MCF 10A (cell line): ENCODE measurements at regions not wholly inside any gene's neighbourhood (a gene's known extent, or its start where the extent isn't known, plus 50 kb on each side); places are given as distances from the start of the nearest gene placed in this dataset.

Source experiments
- BruUV-seq: library from RNA; stranded (reverse); fragments of 400-500 nt; replicated peaks from 2 replicates; lab custom pipeline; 2021; lab: Mats Ljungman, UMichigan
- CTCF ChIA-PET: fragments of 300-600 bp; sonication (Branson Sonifier 250); formaldehyde crosslinking; extraction: SDS; loops from one replicate; lab custom pipeline; 2021; ENCODE audit warnings: antibody characterized with exemption, inconsistent platforms; lab: Yijun Ruan, JAX
- POLR2A ChIA-PET: fragments of 300-600, 350-650 bp; sonication (Branson Sonifier 250); formaldehyde crosslinking; extraction: SDS; loops from one replicate; lab custom pipeline; 2020; ENCODE audit warnings: antibody characterized with exemption, inconsistent platforms; lab: Yijun Ruan, JAX
- DNase-seq: peaks from one replicate; pipeline ENCODE4 v3.0.0-alpha.2; 2018; ENCODE audit not compliant: unreplicated experiment
- H3K27ac Mint-ChIP-seq: one replicate; pipeline ENCODE4 v1.8.0; 2022; ENCODE audit warnings: mild to moderate bottlenecking, low read depth, mixed read lengths; ENCODE audit not compliant: unreplicated experiment
- H3K27me3 Mint-ChIP-seq: one replicate; pipeline ENCODE4 v1.8.0; 2022; ENCODE audit warnings: mixed read lengths; ENCODE audit not compliant: insufficient read depth, unreplicated experiment
- H3K36me3 Mint-ChIP-seq: one replicate; pipeline ENCODE4 v1.8.0; 2022; ENCODE audit warnings: mild to moderate bottlenecking, moderate library complexity, mixed read lengths; ENCODE audit not compliant: insufficient read depth, unreplicated experiment
- H3K4me1 Mint-ChIP-seq: one replicate; pipeline ENCODE4 v1.8.0; 2022; ENCODE audit warnings: mixed read lengths; ENCODE audit not compliant: insufficient read depth, unreplicated experiment
- H3K4me3 Mint-ChIP-seq: one replicate; pipeline ENCODE4 v1.8.0; 2022; ENCODE audit warnings: mild to moderate bottlenecking, moderate library complexity, mixed read lengths; ENCODE audit not compliant: unreplicated experiment
- H3K9me3 Mint-ChIP-seq: one replicate; pipeline ENCODE4 v1.8.0; 2022; ENCODE audit warnings: mixed read lengths; ENCODE audit not compliant: unreplicated experiment
- CTCF ChIP-seq: fragments of 200-600 bp; IDR thresholded peaks from one replicate; pipeline ENCODE4 v1.8.0; 2022; ENCODE audit warnings: antibody characterized with exemption, mild to moderate bottlenecking; ENCODE audit not compliant: unreplicated experiment
- intact Hi-C: fragments of 100-400 bp; cut with micrococcal nuclease; formaldehyde crosslinking; loops from 2 replicates; pipeline ENCODE4 v1.14.1; 2022

GRCh38 chr1:119228335-119229080 lies 88.1 kb upstream of the WARS2 start:
- TF ChIP-seq CTCF = no peak
- H3K27me3 Mint-ChIP-seq = no peaks in the 10 kb centered on the region
- no peaks in the 10 kb centered on the region for H3K9me3 Mint-ChIP-seq
- no peak overlapping the region for H3K27ac Mint-ChIP-seq
- POLR2A ChIA-PET = no interaction called here
- H3K36me3 Mint-ChIP-seq = peaks cover 6% of the 10 kb centered on the region
- DNase-seq = peak; percentile 8
- intact Hi-C loops = no loop called here
- BruUV-seq = no TSS peak
- CTCF ChIA-PET = interaction anchor here (1.4 kb wide), 1 partner anchor 139 kb away, joined by 6 read pairs; no protein-coding TSS in a partner anchor
- H3K4me1 Mint-ChIP-seq = peaks cover 6% of the 10 kb centered on the region
- H3K4me3 Mint-ChIP-seq = no peak overlapping the region

- POLR2A ChIA-PET = no interaction called here
- DNase-seq = no peak
- H3K9me3 Mint-ChIP-seq = no peaks in the 10 kb centered on the region
- BruUV-seq = no TSS peak
- no peak for TF ChIP-seq CTCF
- no peak overlapping the region for H3K4me3 Mint-ChIP-seq
- no peak overlapping the region for H3K27ac Mint-ChIP-seq
- peaks cover 6% of the 10 kb centered on the region for H3K36me3 Mint-ChIP-seq
- intact Hi-C loops = no loop called here
- CTCF ChIA-PET = no interaction called here
- no peaks in the 10 kb centered on the region for H3K4me1 Mint-ChIP-seq
- H3K27me3 Mint-ChIP-seq = no peaks in the 10 kb centered on the region
These were observed 94.7 kb upstream of the WARS2 start for GRCh38 chr1:119235120-119235519.

GRCh38 chr1:119245881-119246280 lies 105.4 kb upstream of the WARS2 start:
- BruUV-seq = no TSS peak
- Mint-ChIP-seq H3K27ac (no peak overlapping the region), H3K27me3 (no peaks in the 10 kb centered on the region), H3K9me3 (no peaks in the 10 kb centered on the region), H3K4me3 (no peak overlapping the region), H3K36me3 (peaks cover 7% of the 10 kb centered on the region), H3K4me1 (no peaks in the 10 kb centered on the region)
- POLR2A ChIA-PET = interaction anchor here (1.2 kb wide), 1 partner anchor 12 kb away, joined by 4 read pairs; no protein-coding TSS in a partner anchor
- no peak for TF ChIP-seq CTCF
- intact Hi-C loops = no loop called here
- no peak for DNase-seq
- CTCF ChIA-PET = interaction anchor here (0.8 kb wide), 1 partner anchor 26 kb away, joined by 5 read pairs; no protein-coding TSS in a partner anchor

GRCh38 chr1:119249283-119249682 lies 108.8 kb upstream of the WARS2 start:
- Mint-ChIP-seq H3K4me1 (peaks cover 6% of the 10 kb centered on the region), H3K4me3 (no peak overlapping the region), H3K36me3 (no peaks in the 10 kb centered on the region), H3K27ac (no peak overlapping the region), H3K27me3 (no peaks in the 10 kb centered on the region), H3K9me3 (no peaks in the 10 kb centered on the region)
- BruUV-seq = no TSS peak
- DNase-seq = no peak
- intact Hi-C loops = no loop called here
- ChIA-PET CTCF (no interaction called here), POLR2A (interaction anchor here (1.2 kb wide), 1 partner anchor 109 kb away, joined by 4 read pairs; the partner anchor contains the start of gene WARS2)
- TF ChIP-seq CTCF = no peak
